ENCODE measurements at regions not wholly inside any gene's neighbourhood (a gene's known extent, or its start where the extent isn't known, plus 50 kb on each side); places are given as distances from the start of the nearest gene placed in this dataset.
"Not testable (repeated sequence)": the region's sequence is repeated elsewhere in the genome, so short reads cannot be mapped to it uniquely, and the experiment has no call there.

DNA sequence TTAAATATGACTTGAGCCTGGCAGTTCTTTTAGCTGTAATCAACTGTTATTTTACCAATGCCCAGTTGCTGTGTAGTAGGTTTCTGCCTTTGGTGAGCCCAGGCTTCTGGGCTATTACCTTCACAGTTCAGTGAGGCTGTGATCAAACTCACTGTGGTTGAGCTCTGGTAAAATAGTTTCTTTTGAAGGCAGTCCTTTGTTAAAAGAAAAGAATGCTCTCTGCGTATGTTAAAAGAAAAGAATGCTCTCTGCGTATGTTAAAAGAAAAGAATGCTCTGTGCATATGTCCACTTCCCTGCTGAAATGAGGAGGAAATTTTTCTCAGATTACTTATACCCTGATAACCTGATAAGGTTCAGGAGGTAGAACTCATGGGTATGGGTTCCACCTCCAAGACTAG lies 244.3 kb downstream of the RNF144A start:
- WGBS, 2 donors = 51 to 57% methylated on average over 2 of the region's 2 CpGs
- intact Hi-C loops (cut with DNase I) = no loop called here
- no peak for TF ChIP-seq POLR2A (IDR thresholded peaks at IDR 0.05)
- TF ChIP-seq, protein P1, sequence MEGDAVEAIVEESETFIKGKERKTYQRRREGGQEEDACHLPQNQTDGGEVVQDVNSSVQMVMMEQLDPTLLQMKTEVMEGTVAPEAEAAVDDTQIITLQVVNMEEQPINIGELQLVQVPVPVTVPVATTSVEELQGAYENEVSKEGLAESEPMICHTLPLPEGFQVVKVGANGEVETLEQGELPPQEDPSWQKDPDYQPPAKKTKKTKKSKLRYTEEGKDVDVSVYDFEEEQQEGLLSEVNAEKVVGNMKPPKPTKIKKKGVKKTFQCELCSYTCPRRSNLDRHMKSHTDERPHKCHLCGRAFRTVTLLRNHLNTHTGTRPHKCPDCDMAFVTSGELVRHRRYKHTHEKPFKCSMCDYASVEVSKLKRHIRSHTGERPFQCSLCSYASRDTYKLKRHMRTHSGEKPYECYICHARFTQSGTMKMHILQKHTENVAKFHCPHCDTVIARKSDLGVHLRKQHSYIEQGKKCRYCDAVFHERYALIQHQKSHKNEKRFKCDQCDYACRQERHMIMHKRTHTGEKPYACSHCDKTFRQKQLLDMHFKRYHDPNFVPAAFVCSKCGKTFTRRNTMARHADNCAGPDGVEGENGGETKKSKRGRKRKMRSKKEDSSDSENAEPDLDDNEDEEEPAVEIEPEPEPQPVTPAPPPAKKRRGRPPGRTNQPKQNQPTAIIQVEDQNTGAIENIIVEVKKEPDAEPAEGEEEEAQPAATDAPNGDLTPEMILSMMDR (IDR thresholded peaks at IDR 0.05) = no peak
- DNase-seq = no peak
- H3K27me3 ChIP-seq = no peaks in the 10 kb centered on the region
- no peaks in the 10 kb centered on the region for H3K4me1 ChIP-seq
- no peak overlapping the region for H3K4me3 ChIP-seq (replicated peaks in 1 of 3)
- no peak overlapping the region for H3K27ac ChIP-seq
- no peaks in the 10 kb centered on the region for H3K9me3 ChIP-seq
- H3K36me3 ChIP-seq = no peaks in the 10 kb centered on the region

DNA sequence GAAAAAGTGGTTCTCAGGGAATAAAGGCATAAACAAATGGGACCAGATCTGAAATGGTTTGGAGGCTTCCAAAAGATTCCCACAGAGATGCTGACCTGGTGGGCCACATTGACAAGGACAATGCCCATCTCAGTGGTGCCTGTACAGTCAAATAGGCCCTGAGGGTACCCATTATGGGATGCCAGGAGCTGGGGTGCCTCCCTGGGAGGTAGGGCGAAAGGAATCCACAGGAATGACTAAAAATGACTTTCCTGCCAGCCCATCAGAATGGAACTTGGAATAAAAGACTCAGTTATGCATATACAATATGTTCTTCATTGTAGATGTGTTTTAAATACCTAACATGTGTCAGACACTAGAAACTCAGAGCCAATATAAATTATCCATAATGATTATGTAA lies 248.5 kb downstream of the RNF144A start:
- TF ChIP-seq POLR2A (IDR thresholded peaks at IDR 0.05) = no peak
- TF ChIP-seq, protein P1 (IDR thresholded peaks at IDR 0.05) = no peak
- Histone ChIP-seq H3K27me3 (no peaks in the 10 kb centered on the region), H3K4me1 (no peaks in the 10 kb centered on the region), H3K27ac (no peak overlapping the region), H3K4me3 (replicated peaks in 1 of 3) (no peak overlapping the region), H3K9me3 (no peaks in the 10 kb centered on the region), H3K36me3 (no peaks in the 10 kb centered on the region)
- DNase-seq = no peak
- 94 to 100% methylated on average over 1 of the region's 1 CpG for WGBS, 2 donors
- intact Hi-C loops (cut with DNase I) = no loop called here

DNA sequence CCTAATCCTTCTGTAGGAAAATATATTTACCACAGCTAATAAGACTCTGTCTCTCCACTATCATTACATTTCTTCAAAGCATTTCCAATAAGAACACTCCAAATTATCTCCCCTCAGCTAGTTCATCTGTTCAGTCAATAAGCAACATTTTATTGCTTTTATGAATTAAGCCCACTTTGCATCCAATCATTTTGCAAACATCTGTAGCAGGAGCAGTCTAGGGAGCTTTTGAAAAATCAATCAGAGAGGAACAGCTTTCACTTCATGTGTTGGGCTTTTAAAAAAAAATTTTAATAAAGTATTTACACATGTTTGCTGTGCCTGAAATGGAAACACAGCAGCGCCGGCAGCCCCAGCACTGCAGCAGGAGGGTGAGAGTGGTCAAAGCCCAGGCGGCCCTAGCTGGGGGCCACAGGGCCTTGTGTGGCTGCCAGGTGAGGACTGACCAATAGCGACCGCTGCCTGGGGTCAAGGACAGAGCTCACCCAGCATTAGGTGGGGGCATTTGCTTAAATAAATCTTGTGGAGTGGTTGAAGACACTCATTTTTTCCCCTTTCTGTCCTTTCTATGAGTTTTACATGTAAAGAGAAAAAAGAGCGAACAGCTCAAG lies 250.7 kb downstream of the RNF144A start:
- TF ChIP-seq, protein P1 (IDR thresholded peaks at IDR 0.05) = no peak
- TF ChIP-seq POLR2A (IDR thresholded peaks at IDR 0.05) = no peak
- Histone ChIP-seq H3K9me3 (no peaks in the 10 kb centered on the region), H3K4me3 (replicated peaks in 1 of 3) (no peak overlapping the region), H3K27me3 (no peaks in the 10 kb centered on the region), H3K27ac (no peak overlapping the region), H3K4me1 (no peaks in the 10 kb centered on the region), H3K36me3 (no peaks in the 10 kb centered on the region)
- WGBS, 2 donors = 80 to 91% methylated on average over 6 of the region's 6 CpGs
- no peak for DNase-seq
- intact Hi-C loops (cut with DNase I) = no loop called here

DNA sequence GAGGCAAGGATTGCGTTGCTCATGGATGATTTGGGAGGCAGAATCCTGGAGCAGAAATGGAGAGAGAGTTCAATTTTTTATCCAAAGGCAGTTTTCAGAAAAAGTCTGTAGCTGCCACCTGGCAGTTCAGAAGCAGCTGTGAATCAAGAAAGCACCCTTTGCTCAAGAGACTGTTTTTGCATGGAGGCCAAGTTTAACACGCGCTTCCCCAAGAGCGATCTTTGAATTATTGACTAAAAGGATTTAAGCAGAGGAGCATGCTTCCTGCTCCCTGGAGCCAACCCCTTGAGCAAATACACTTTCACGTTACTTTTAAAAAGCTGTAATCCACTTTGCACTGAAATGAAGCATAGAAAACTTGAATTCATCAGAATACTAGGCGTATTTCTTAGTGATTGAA lies 252.4 kb downstream of the RNF144A start:
- WGBS, 2 donors = 62 to 77% methylated on average over 6 of the region's 6 CpGs
- no peaks in the 10 kb centered on the region for H3K9me3 ChIP-seq
- intact Hi-C loops (cut with DNase I) = no loop called here
- no peak overlapping the region for H3K4me3 ChIP-seq (replicated peaks in 1 of 3)
- H3K27ac ChIP-seq = no peak overlapping the region
- H3K36me3 ChIP-seq = no peaks in the 10 kb centered on the region
- no peaks in the 10 kb centered on the region for H3K4me1 ChIP-seq
- DNase-seq = no peak
- TF ChIP-seq POLR2A (IDR thresholded peaks at IDR 0.05) = no peak
- TF ChIP-seq, protein P1 (IDR thresholded peaks at IDR 0.05) = no peak
- H3K27me3 ChIP-seq = no peaks in the 10 kb centered on the region

DNA sequence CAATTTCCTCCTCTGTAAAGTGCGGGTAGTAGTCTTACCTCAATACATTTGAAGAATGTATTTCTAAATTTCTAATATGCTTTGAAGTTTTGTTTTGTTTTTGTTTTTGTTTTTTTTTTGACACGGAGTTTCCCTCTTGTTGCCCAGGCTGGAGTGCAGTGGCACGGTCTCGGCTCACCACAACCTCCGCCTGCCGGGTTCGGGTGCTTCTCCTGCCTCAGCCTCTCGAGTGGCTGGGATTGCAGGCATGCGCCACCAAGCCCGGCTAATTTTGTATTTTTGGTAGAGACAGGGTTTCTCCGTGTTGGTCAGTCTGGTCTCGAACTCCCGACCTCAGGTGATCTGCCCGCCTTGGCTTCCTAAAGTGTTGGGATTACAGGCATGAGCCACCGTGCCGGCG lies 261.8 kb downstream of the RNF144A start:
- H3K27me3 ChIP-seq; H3K36me3 ChIP-seq; DNase-seq; H3K9me3 ChIP-seq; H3K27ac ChIP-seq; intact Hi-C loops (cut with DNase I); H3K4me1 ChIP-seq; H3K4me3 ChIP-seq (replicated peaks in 1 of 3): not testable (repeated sequence)
- WGBS, 2 donors = 96 to 98% methylated on average over 17 of the region's 17 CpGs
